ENCODE measurements at regions not wholly inside any gene's neighbourhood (a gene's known extent, or its start where the extent isn't known, plus 50 kb on each side); places are given as distances from the start of the nearest gene placed in this dataset.
A peak's percentile ranks its signal among the peaks of the same experiment; 100 is the strongest.

- DNase-seq, result peak; percentile 57
These were observed 154.4 kb downstream of the LRIG3 start for GRCh38 chr12:58765653-58766512.

GRCh38 chr12:58766513-58766870, 153.8 kb downstream of the LRIG3 start:
- no peak for DNase-seq

DNA sequence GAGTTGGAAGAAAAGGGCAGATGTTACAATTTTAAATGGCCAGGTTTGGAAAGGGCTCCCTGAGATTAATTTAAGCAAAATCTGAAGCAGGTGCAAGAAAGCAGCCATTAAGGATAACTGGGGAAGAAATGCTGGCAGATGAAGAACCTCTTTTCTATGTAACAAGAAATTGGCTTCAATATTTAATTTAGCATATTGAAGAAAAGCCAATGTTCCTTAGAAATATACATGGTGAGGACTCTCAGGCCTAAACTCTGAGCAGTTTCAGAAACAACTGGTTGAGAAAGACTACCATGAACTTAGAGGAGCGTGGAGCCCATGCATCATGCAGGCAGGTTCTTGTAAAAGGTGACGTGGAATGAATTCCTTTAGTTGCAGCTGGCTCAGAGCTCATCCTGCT, 152.8 kb downstream of the LRIG3 start:
- DNase-seq, result no peak

DNA sequence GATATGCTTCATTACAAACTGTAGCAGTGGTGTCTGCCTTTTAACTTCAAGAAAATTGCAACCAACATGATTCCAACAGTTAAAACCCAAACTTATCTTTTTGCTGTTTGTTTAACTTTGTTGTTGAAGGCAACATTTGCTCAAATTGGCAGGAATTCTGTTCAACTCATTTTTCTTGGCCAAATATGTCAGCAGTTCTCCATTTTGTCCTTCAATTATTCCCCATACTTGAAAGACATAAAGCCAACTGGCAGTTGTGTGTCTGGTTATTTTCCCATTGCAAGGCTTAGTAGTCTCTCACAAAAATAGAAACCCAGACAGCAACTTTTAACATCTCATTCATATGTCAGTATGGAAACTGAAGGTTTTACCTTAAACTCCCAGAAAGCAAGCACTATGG, 146.3 kb downstream of the LRIG3 start:
- no peak for DNase-seq

DNA sequence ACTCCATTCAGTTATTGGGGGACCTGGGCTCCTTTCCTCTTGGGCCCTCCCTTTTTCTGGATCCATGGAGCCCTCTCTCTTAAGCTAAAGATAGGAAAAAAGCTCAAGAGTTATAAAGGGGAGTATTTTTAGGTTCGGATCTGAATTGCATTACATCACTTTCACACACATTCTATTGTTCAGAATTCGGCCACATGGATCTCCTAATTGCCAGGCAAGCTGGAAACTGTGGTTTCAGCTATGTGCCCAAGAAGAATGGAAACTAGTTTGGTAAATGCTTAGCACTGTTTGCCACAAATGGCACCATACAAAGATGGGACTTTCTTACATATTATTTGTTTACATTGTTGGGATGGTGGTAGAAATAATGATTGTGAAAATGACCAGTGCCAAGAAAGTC, 145.6 kb downstream of the LRIG3 start:
- no peak for DNase-seq

- DNase-seq, result no peak
These were observed 144.9 kb downstream of the LRIG3 start for GRCh38 chr12:58775396-58775795.

- DNase-seq, result no peak
These were observed 144.2 kb downstream of the LRIG3 start for GRCh38 chr12:58776144-58776543.

DNA sequence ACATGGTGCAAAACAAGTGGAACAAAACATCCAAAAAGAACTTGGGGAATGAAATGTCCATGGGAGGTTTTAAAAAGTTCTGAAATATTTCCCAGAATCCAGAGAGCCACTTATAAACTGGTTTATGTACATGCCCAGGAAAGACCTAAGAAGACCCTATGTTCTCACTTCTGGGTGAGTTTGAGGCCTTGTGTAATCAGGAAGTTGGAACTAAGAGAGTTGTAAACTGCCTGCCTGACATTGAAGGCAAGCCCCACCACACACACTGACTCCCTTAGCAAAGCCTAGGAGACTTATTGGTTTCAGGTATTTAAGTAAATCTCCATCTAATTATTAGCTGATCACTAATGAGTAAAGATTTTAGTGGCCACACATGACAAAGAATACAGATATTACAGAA, 142.5 kb downstream of the LRIG3 start:
- no peak for DNase-seq

DNA sequence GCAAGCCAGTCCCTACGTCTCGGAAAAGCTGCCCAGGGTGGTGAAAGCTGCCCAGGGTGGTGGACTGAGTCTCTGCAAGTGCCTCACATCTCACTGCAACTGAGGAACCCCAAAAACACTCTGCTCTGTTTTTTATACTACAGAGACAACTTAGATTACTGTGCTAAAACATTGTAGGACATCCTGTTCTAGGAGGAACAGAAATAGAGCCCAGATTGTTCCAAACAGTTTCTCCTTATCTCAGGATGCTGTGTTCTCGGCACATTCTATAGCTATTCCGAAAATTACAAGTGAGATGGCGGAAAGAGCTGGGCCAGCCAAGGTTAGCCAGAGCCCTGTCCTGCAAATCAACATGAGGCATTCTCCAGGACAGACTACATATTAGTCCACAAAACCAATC, 138.7 kb downstream of the LRIG3 start:
- no peak for DNase-seq

DNA sequence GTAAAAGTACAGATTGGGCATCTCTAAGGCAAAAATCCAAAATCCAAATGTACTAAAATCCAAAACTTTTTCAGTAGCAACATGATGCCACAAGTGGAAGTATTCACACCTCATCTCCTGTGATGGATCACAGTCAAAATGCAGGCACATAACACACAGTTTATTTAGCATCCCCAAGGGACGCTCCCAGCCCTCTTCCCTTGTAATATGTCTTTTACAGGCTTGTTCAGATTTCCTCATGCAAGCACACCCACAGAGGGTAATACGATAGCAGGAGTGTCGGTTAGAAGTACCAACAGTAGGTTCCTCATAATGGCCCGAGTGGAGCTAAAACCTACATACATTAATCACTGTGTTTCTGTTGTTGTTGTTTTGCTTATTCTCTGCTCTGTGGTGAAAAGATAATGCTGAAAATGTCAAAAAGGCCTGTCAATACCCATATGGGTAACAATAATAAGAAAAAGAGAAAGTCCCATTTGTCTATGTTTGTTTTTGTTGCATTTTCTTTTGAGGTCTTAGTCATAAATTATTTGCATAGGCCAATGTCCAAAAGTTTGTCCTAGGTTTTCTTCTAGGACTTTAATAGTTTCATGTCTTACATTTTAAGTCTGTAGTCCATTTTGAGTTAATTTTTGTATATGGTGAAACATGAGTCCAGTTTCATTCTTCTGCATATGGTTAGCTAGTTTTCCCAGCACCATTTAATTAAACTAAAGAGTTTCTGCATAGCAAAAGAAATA, 133.1 kb downstream of the LRIG3 start:
- DNase-seq, result no peak

DNA sequence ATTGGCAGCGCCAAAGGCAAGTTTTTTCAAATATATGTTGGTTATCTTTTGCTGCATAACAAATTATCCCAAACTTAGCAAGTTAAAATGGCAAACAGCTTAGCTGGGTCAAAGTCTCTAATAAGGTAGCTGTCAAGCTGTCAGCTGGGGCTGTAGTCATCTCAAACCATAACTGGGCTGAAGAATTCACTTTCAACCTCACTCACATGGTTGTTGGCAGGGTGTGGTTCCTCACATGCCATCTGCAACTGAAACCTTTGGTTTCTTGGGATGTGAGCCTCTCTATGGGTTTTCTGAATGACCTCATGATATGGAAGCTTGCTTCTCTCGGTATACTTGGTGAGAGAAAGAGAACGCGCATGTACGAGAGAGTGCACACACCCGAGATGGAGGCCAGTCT, 125.4 kb downstream of the LRIG3 start:
- no peak for DNase-seq

DNA sequence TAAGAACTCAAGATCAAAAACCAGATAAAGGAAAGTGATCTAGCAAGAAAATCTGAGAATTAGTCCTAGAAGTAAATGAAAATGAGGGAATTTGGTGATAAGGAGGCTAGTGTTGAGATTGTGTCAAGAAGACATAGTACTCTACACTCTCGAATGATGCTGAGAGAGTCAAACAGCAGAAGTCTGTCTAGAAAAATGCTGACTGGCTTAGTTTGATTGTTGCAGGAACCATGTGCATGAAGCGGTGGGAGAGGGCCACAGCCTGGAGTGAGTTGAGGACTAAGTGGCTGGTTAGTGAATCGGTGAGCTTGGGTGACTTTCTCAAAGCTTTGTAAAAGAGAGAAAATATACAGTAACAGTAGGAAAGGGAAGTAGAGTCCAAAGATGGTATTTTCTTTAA, 124.5 kb downstream of the LRIG3 start:
- DNase-seq, result no peak

GRCh38 chr12:58801986-58802385, 118.3 kb downstream of the LRIG3 start:
- no peak for DNase-seq

GRCh38 chr12:58803908-58804307, 116.4 kb downstream of the LRIG3 start:
- no peak for DNase-seq

DNA sequence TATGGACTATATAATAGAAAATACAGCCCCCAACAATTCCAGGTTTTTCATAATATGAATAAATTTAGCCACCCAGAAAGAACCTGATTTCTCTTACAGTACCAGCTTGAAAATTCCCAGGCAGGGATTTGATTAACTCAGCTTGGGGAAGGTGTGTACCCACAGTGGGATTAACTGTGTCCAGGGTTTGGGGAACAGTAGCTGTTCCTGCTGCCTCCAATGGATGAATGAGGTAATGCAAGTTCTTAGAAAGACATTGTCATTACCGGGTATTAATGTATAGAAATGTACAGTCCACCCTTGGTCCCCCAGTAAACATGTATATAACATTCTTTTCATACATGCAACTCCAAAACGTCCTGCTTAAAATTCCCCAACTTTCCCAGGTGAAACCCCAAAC, 115.6 kb downstream of the LRIG3 start:
- DNase-seq, result no peak

- DNase-seq, result no peak
These were observed 111.2 kb downstream of the LRIG3 start for GRCh38 chr12:58809064-58809607.

DNA sequence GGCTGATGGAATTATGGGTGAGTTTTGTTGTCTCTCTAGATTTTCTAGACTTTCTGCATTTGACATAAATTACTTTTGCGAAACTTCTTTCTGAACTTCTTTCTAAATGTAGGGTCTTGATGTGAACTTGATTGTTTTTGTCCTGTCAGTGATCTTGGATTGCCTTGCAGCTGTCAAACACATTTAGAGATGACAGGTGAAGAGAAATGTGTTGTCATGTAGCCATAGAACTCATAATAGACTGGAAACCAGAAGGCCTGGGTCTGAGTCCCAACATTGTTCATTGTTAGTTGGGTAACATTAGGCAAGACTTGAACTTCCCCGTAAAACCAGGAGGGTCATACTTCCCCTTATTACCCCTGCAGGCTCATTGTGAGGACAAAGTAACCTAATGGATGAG, 109.0 kb downstream of the LRIG3 start:
- DNase-seq, result no peak

GRCh38 chr12:58812214-58812613, 108.1 kb downstream of the LRIG3 start:
- no peak for DNase-seq

- DNase-seq, result no peak
These were observed 106.3 kb downstream of the LRIG3 start for GRCh38 chr12:58814036-58814435.

- no peak for DNase-seq
These were observed 105.1 kb downstream of the LRIG3 start for GRCh38 chr12:58815235-58815634.

DNA sequence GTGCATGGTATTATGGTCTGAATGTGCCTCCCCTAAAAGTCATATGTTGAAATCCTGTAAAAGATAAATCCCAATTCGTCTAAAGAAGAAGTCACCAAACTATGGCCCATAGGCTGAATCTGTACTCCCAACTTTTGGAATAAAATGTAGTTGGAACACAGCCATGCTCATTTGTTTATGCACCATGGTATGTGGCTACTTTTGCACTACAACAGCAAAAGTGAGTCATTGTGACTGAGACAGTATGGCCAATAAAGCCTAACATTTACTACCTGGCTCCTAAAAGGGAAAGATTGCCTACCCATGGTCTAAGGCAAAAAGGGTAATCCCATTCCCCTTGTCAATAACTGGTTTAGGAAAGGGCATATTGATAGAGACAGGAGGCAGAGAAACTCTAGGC, 101.8 kb downstream of the LRIG3 start:
- DNase-seq, result no peak

DNA sequence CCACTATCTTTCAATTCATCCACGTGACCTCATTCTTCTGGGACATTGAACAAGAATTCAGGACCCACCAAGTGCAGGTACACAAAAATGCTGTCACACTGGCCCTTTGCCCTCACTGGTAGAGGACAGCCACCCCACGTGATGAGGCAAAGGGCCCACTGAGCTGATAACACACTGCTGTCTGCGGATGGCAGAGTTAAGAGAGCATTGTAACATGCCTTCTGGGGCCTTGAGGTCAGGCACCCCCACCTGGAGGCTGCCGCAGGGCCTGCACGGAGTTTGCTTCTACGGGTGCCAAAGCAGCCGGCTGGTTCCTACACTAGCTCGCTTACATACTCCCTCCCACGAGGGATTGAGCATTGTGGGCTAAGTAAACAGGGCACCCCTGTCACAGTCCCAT, 101.0 kb downstream of the LRIG3 start:
- DNase-seq, result no peak

DNA sequence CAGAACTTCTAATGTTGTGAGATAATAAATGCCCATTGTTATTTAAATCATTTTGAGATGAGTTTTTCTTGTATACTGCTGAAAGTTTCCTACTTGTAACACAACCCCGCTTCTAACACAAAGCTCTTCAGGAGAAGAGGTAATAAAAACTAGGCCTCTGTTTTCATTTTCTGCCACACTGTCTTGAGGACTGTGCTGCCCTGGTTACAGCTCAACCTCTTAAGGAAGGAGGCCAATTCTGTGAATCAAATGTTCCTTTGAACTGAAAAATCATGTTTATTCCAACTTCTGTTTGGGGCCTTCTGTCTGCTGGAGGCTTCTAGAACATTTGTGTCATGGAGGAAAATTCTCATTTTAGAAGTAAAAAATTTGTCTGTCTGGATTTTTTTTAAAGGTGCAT, 100.3 kb downstream of the LRIG3 start:
- DNase-seq, result no peak
